Mesothelial cell of epicardium (in vitro differentiated cells): ENCODE measurements at regions not wholly inside any gene's neighbourhood (a gene's known extent, or its start where the extent isn't known, plus 50 kb on each side); places are given as distances from the start of the nearest gene placed in this dataset.
"Not testable (repeated sequence)": the region's sequence is repeated elsewhere in the genome, so short reads cannot be mapped to it uniquely, and the experiment has no call there.

Source experiments
- DNase-seq, 2 experiments: peaks; one replicate each; pipeline ENCODE4 v3.0.0; 2021; ENCODE audit warnings: low spot score in 2 of 2; ENCODE audit not compliant: unreplicated experiment in 2 of 2
- H3K27ac Mint-ChIP-seq: 2 replicates; pipeline ENCODE4 v1.8.0; 2021; ENCODE audit warnings: mixed read lengths
- H3K27me3 Mint-ChIP-seq: 2 replicates; pipeline ENCODE4 v1.8.0; 2021; ENCODE audit warnings: low read depth, mixed read lengths
- H3K36me3 Mint-ChIP-seq: 2 replicates; pipeline ENCODE4 v1.8.0; 2021; ENCODE audit warnings: mixed read lengths
- H3K4me1 Mint-ChIP-seq: 2 replicates; pipeline ENCODE4 v1.8.0; 2021; ENCODE audit warnings: mixed read lengths
- H3K4me3 Mint-ChIP-seq: 2 replicates; pipeline ENCODE4 v1.8.0; 2021; ENCODE audit warnings: mild to moderate bottlenecking, moderate library complexity, mixed read lengths
- H3K9me3 Mint-ChIP-seq: 2 replicates; pipeline ENCODE4 v1.8.0; 2021; ENCODE audit warnings: mixed read lengths
- TF ChIP-seq, protein P1 (sequence below): fragments of 200-600 bp; sonication (generic); IDR thresholded peaks from one replicate; pipeline ENCODE4 v1.5.0; 2021; ENCODE audit warnings: antibody characterized with exemption; ENCODE audit not compliant: unreplicated experiment

GRCh38 chr15:23762026-23762425 is 74.9 kb upstream of the NDN start:
- no peak overlapping the region for H3K4me3 Mint-ChIP-seq
- TF ChIP-seq, protein P1, sequence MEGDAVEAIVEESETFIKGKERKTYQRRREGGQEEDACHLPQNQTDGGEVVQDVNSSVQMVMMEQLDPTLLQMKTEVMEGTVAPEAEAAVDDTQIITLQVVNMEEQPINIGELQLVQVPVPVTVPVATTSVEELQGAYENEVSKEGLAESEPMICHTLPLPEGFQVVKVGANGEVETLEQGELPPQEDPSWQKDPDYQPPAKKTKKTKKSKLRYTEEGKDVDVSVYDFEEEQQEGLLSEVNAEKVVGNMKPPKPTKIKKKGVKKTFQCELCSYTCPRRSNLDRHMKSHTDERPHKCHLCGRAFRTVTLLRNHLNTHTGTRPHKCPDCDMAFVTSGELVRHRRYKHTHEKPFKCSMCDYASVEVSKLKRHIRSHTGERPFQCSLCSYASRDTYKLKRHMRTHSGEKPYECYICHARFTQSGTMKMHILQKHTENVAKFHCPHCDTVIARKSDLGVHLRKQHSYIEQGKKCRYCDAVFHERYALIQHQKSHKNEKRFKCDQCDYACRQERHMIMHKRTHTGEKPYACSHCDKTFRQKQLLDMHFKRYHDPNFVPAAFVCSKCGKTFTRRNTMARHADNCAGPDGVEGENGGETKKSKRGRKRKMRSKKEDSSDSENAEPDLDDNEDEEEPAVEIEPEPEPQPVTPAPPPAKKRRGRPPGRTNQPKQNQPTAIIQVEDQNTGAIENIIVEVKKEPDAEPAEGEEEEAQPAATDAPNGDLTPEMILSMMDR: no peak
- H3K36me3 Mint-ChIP-seq: no peaks in the 10 kb centered on the region
- no peaks in the 10 kb centered on the region for H3K27me3 Mint-ChIP-seq
- H3K9me3 Mint-ChIP-seq: peaks cover 42% of the 10 kb centered on the region
- no peaks in the 10 kb centered on the region for H3K4me1 Mint-ChIP-seq
- no peak overlapping the region for H3K27ac Mint-ChIP-seq
- DNase-seq: no peak

GRCh38 chr15:23763021-23763420 is 75.9 kb upstream of the NDN start:
- Mint-ChIP-seq H3K4me3 (no peak overlapping the region), H3K27ac (no peak overlapping the region), H3K9me3 (peaks cover 47% of the 10 kb centered on the region)

DNA sequence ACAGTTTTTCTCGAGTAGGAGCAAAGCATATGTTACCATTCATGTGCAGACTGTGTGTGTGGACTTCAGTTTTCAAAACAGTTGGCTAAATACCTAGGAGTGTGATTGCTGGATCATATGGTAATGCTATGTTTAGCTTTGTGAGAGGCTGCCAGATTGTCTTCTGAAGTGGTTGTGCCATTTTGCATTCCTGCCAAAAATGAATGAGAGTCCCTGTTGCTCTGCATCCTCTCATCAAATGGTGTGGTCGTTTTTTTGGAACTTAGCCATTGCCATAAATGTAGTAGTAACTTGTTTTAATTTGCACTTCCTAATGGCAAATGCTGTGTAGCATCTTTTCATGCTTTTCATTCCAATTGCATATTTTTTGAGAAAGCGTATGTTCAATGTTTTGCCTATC is 77.2 kb upstream of the NDN start:
- DNase-seq: no peak
- Mint-ChIP-seq H3K36me3 (no peaks in the 10 kb centered on the region), H3K27ac (no peak overlapping the region), H3K27me3 (no peaks in the 10 kb centered on the region), H3K9me3 (peaks cover 50% of the 10 kb centered on the region), H3K4me3 (no peak overlapping the region), H3K4me1 (no peaks in the 10 kb centered on the region)
- TF ChIP-seq, protein P1: no peak

More at GRCh38 chr15:23763021-23763420, 75.9 kb upstream of the NDN start:
- H3K27me3 Mint-ChIP-seq: no peaks in the 10 kb centered on the region
- TF ChIP-seq, protein P1: no peak
- no peaks in the 10 kb centered on the region for H3K4me1 Mint-ChIP-seq
- H3K36me3 Mint-ChIP-seq: no peaks in the 10 kb centered on the region
- DNase-seq: no peak

DNA sequence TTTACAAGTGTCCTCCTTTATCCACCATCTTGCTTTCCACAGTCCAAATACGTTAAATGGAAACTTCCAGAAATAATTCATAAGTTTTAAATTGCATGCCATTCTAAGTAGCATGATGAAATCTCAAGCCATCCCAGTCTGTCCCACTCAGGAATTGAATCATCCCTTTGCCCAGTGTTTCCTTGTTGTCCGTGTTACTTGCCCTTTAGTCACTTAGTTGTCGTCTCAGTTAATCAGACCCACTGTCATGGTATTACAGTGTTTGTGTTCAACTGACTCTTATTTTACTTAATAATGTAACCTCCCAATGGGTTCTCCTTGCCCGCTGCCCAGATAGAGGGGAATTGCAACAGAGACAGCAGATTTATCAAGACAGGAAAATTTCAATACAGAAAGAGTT is 77.6 kb upstream of the NDN start:
- Mint-ChIP-seq H3K27me3 (no peaks in the 10 kb centered on the region), H3K4me1 (no peaks in the 10 kb centered on the region), H3K9me3 (peaks cover 51% of the 10 kb centered on the region), H3K36me3 (no peaks in the 10 kb centered on the region), H3K27ac (no peak overlapping the region), H3K4me3 (no peak overlapping the region)
- TF ChIP-seq, protein P1: no peak
- no peak for DNase-seq

- not testable (repeated sequence) for H3K4me3 Mint-ChIP-seq, H3K36me3 Mint-ChIP-seq, H3K27ac Mint-ChIP-seq, DNase-seq, H3K4me1 Mint-ChIP-seq, H3K27me3 Mint-ChIP-seq
- peaks cover 59% of the 10 kb centered on the region for H3K9me3 Mint-ChIP-seq
These were observed 79.7 kb upstream of the NDN start for GRCh38 chr15:23766779-23767178.

DNA sequence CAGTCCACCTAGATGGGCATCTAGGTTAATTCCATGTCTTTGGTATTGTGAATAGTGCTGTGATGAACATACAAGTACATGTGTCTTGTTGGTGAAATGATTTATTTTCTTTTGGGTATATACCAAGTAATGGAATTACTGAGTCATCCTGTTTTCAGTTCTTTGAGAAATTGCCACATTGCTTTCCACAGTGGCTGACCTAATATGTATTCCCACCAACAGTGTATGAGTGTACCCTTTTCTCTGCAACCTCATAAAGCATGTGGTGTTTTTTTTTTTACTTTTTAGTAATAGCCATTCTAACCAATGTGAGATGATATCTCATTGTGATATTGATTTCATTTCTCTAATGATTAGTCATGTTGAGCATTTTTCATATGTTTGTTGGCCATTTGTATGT is 86.0 kb upstream of the NDN start:
- Mint-ChIP-seq H3K27ac (no peak overlapping the region), H3K4me1 (peaks cover 4% of the 10 kb centered on the region), H3K9me3 (peaks cover 67% of the 10 kb centered on the region), H3K36me3 (no peaks in the 10 kb centered on the region), H3K4me3 (no peak overlapping the region), H3K27me3 (no peaks in the 10 kb centered on the region)
- no peak for DNase-seq
- TF ChIP-seq, protein P1: no peak
